Activated CD8-positive, alpha-beta T cell treated with anti-CD3 and anti-CD28 coated beads for 36 hours (primary cell): ENCODE measurements at regions not wholly inside any gene's neighbourhood (a gene's known extent, or its start where the extent isn't known, plus 50 kb on each side); places are given as distances from the start of the nearest gene placed in this dataset.

ENCODE experiments used
- ATAC-seq: fragments of 200-7000 bp; cut with Tn5 transposase; one replicate; pipeline ENCODE4 v1.10.0; 2021; ENCODE audit warnings: mild to moderate bottlenecking, moderate library complexity
- CTCF ChIA-PET: fragments of 350-600 bp; sonication (Branson Sonifier 250); formaldehyde crosslinking; loops from one replicate; lab custom pipeline; 2021; ENCODE audit warnings: antibody characterized with exemption; lab: Charles Lee
- POLR2A ChIA-PET: fragments of 350-600 bp; sonication (Branson Sonifier 250); formaldehyde crosslinking; loops from one replicate; lab custom pipeline; 2021; ENCODE audit warnings: antibody characterized with exemption; lab: Charles Lee
- DNase-seq: peaks from one replicate; pipeline ENCODE4 v3.0.0-alpha.2; 2020
- H3K27ac Mint-ChIP-seq: one replicate; pipeline ENCODE4 v1.8.0; 2021; ENCODE audit warnings: mild to moderate bottlenecking, mixed read lengths
- H3K27me3 Mint-ChIP-seq: one replicate; pipeline ENCODE4 v1.8.0; 2021; ENCODE audit warnings: mixed read lengths
- H3K36me3 Mint-ChIP-seq: one replicate; pipeline ENCODE4 v1.8.0; 2021; ENCODE audit warnings: low read depth, mixed read lengths
- H3K4me1 Mint-ChIP-seq: one replicate; pipeline ENCODE4 v1.8.0; 2021; ENCODE audit warnings: low read depth, mixed read lengths
- H3K4me3 Mint-ChIP-seq: one replicate; pipeline ENCODE4 v1.8.0; 2021; ENCODE audit warnings: mild to moderate bottlenecking, moderate library complexity, mixed read lengths
- H3K9me3 Mint-ChIP-seq: one replicate; pipeline ENCODE4 v1.8.0; 2021; ENCODE audit warnings: mixed read lengths
- intact Hi-C: fragments of 100-400 bp; cut with micrococcal nuclease; formaldehyde crosslinking; loops from one replicate; pipeline ENCODE4 v1.10.0; 2022
- TF ChIP-seq, protein P1 (sequence below): fragments of 200-600 bp; IDR thresholded peaks from one replicate; pipeline ENCODE4 v1.8.0; 2022; ENCODE audit warnings: antibody characterized with exemption, mild to moderate bottlenecking

DNA sequence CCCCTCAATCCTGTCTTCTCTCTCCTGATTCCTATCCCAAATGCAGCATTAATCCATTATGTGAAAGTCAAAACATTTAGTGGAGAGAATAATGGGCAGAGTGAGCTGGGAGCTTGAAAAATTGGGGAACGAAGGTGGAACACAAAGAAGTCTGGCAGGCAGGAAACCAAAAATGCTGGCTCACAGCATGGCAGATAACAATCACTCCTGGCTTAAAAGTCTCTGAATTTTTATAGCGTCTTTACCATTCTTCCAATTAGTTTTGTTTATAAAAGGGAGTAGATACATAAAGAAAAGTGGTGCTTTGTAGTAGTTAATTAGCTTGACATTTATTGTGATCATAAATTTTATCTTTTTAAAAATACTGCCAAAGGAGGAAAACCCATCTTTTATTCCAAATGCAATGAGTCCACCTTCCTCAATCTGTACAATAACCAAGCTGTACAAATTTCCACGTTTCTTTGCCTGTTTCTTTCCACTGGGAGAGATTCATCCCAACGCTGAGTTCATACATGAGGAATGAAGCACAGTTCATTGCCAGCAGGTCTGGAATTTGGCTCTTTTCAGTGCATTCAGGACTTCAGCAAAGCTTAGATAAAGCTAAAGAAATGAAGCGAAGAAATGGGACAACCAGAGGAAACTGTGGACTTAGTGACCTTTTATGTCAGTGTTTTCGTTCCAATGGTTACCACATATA is 174.7 kb downstream of the HMHB1 start:
- Mint-ChIP-seq H3K9me3 (no peaks in the 10 kb centered on the region), H3K27ac (no peak overlapping the region), H3K4me1 (peaks cover 6% of the 10 kb centered on the region), H3K27me3 (peaks cover 3% of the 10 kb centered on the region), H3K36me3 (no peaks in the 10 kb centered on the region), H3K4me3 (no peak overlapping the region)
- DNase-seq (no peak), ATAC-seq (no peak)
- ChIA-PET POLR2A (no interaction called here), CTCF (no interaction called here)
- TF ChIP-seq, protein P1, sequence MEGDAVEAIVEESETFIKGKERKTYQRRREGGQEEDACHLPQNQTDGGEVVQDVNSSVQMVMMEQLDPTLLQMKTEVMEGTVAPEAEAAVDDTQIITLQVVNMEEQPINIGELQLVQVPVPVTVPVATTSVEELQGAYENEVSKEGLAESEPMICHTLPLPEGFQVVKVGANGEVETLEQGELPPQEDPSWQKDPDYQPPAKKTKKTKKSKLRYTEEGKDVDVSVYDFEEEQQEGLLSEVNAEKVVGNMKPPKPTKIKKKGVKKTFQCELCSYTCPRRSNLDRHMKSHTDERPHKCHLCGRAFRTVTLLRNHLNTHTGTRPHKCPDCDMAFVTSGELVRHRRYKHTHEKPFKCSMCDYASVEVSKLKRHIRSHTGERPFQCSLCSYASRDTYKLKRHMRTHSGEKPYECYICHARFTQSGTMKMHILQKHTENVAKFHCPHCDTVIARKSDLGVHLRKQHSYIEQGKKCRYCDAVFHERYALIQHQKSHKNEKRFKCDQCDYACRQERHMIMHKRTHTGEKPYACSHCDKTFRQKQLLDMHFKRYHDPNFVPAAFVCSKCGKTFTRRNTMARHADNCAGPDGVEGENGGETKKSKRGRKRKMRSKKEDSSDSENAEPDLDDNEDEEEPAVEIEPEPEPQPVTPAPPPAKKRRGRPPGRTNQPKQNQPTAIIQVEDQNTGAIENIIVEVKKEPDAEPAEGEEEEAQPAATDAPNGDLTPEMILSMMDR = no peak
- intact Hi-C loops = no loop called here

DNA sequence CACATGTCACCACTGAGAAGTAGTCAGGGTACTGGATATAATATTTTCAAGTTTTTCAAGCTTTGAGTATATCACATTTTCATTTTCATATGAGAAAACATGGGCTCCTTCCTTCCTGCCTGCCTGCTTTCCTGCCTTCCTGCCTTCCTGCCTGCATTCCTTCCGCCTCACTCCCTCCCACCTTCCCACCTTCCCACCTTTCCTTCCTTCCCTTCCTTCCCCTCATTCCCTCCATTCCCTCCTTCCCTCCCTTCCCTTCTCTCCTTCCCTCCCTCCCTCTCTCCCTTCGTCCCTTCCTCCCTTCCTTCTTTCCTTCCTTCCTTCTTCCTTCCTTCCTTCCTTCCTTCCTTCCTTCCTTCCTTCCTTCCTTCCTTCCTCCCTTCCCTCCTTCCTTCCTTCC is 175.3 kb downstream of the HMHB1 start:
- ATAC-seq (no peak), DNase-seq (no peak)
- TF ChIP-seq, protein P1 = no peak
- Mint-ChIP-seq H3K4me1 (peaks cover 6% of the 10 kb centered on the region), H3K36me3 (no peaks in the 10 kb centered on the region), H3K4me3 (no peak overlapping the region), H3K27ac (no peak overlapping the region), H3K9me3 (no peaks in the 10 kb centered on the region), H3K27me3 (peaks cover 3% of the 10 kb centered on the region)
- intact Hi-C loops = no loop called here
- ChIA-PET POLR2A (no interaction called here), CTCF (no interaction called here)

DNA sequence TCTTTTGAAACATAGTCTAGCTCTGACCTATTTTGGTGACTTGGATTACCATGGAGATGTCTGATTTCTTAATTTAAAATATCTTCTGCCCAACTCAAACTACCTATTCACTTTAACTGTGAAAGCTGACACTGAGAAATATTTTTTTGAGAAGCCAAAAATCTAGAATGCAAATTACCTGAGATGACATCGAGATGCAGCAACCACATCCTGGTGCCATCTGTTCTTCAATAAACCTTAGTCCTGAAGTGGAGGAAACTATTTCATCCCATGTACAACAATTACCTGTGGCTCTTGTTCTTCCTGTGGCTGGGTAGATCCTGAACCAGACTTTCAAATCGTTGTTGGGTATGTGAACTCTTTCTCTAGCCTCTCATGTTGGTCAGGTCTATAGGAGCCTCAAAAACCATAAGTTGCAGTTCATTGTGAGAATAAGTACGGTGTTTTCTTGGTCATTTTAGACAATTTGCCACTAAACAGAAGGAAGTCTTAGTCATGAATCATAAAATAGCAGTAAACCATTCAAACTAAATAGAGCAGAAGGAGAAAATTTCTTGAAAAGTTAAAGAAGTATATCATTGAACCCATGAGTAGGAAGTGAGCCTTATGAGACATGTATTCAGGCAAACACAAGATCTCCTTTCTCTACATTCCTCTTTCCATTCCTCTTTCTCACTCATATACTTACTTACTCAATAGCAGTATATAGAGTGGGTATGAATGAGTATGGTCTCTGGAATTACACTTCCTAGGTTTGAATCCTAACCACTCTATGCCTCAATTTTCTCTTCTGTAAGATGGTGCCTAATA is 176.0 kb downstream of the HMHB1 start:
- H3K36me3 Mint-ChIP-seq = no peaks in the 10 kb centered on the region
- H3K9me3 Mint-ChIP-seq = no peaks in the 10 kb centered on the region
- DNase-seq = no peak
- TF ChIP-seq, protein P1 = no peak
- no peak overlapping the region for H3K27ac Mint-ChIP-seq
- H3K4me1 Mint-ChIP-seq = peaks cover 6% of the 10 kb centered on the region
- intact Hi-C loops = no loop called here
- no peak overlapping the region for H3K4me3 Mint-ChIP-seq
- ChIA-PET CTCF (no interaction called here), POLR2A (no interaction called here)
- no peak for ATAC-seq
- peaks cover 3% of the 10 kb centered on the region for H3K27me3 Mint-ChIP-seq

DNA sequence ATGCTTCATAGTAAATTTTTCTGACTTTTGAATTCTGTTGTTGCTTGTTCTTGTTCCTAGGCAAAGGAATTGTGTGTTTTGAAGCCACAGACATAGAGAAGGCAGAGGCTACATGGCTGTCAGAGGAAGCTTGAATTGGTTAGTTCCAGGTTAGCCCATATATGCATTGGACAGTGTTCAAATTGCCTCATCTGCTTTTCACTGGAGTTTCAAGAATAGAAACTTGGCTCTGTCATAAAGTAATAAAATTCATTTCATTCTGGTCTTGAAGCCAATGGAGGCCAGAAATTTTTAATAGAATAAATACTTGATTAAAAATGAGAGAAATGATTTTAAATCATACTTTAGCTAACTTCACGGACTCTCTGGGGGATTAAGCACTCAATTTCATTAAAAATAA is 178.0 kb downstream of the YIPF5 start:
- no peak for ATAC-seq
- H3K4me1 Mint-ChIP-seq = peaks cover 6% of the 10 kb centered on the region
- DNase-seq = no peak
- no peaks in the 10 kb centered on the region for H3K36me3 Mint-ChIP-seq
- ChIA-PET CTCF (no interaction called here), POLR2A (no interaction called here)
- H3K27me3 Mint-ChIP-seq = peaks cover 1% of the 10 kb centered on the region
- H3K4me3 Mint-ChIP-seq = no peak overlapping the region
- H3K27ac Mint-ChIP-seq = no peak overlapping the region
- TF ChIP-seq, protein P1 = no peak
- no peaks in the 10 kb centered on the region for H3K9me3 Mint-ChIP-seq
- intact Hi-C loops = no loop called here

DNA sequence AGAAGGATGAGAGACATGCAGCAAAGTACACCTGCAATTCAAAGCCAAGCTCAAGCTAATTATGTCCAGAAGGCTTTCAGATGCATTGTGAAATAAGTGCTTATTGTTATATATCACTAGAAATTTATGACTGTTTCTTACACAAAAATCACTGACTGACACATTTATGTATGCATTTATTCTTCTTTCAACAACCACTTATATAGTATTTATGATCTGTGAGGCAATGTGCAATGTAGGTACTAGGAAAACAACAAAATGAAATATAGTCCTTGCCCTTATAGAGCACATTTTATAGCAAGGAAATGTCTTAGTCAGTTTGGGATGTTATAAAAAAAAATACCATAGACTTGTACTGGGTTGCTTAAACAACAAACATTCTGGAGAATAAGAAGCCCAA is 167.6 kb downstream of the YIPF5 start:
- peaks cover 4% of the 10 kb centered on the region for H3K27me3 Mint-ChIP-seq
- no peak for DNase-seq

More for the DNA sequence above, 167.6 kb downstream of the YIPF5 start:
- Mint-ChIP-seq H3K4me3 (no peak overlapping the region), H3K27ac (no peak overlapping the region), H3K36me3 (no peaks in the 10 kb centered on the region), H3K9me3 (no peaks in the 10 kb centered on the region), H3K4me1 (no peaks in the 10 kb centered on the region)
- ChIA-PET POLR2A (no interaction called here), CTCF (no interaction called here)
- TF ChIP-seq, protein P1 = no peak
- intact Hi-C loops = no loop called here
- no peak for ATAC-seq
